GM12892 (cell line): ENCODE measurements at regions not wholly inside any gene's neighbourhood (a gene's known extent, or its start where the extent isn't known, plus 50 kb on each side); places are given as distances from the start of the nearest gene placed in this dataset.
"Not testable (repeated sequence)": the region's sequence is repeated elsewhere in the genome, so short reads cannot be mapped to it uniquely, and the experiment has no call there.

Source experiments
- DNase-seq: peaks from one replicate; pipeline ENCODE4 v3.0.0; 2011; ENCODE audit not compliant: insufficient read length
- FAIRE-seq: peaks from 2 replicates; lab custom pipeline; 2011; peaks lifted over from hg19 to GRCh38; lab: Jason Lieb, UNC
- POLR2A ChIP-seq: IDR thresholded peaks from 2 replicates; pipeline ENCODE4 v1.6.1; 2011; ENCODE audit warnings: low read depth, low read length, control low read depth
- POLR2AphosphoS5 ChIP-seq: IDR thresholded peaks from 2 replicates; pipeline ENCODE4 v1.6.1; 2011; ENCODE audit warnings: low read depth, low read length, control low read depth
- TAF1 ChIP-seq: IDR thresholded peaks from 2 replicates; pipeline ENCODE4 v1.6.1; 2011; ENCODE audit warnings: low read depth, mild to moderate bottlenecking, control low read depth, low read length, borderline replicate concordance

GRCh38 chrX:829145-829544 lies 198.6 kb downstream of the SHOX start:
- FAIRE-seq = no peak
- no peak for TF ChIP-seq TAF1
- TF ChIP-seq POLR2AphosphoS5 = no peak

GRCh38 chrX:828411-828959 lies 197.9 kb downstream of the SHOX start:
- TF ChIP-seq TAF1 (no peak), POLR2A (no peak), POLR2AphosphoS5 (no peak)
- DNase-seq (no peak), FAIRE-seq (no peak)

More at GRCh38 chrX:829145-829544, 198.6 kb downstream of the SHOX start:
- DNase-seq = no peak

GRCh38 chrX:826448-826847 lies 195.9 kb downstream of the SHOX start:
- FAIRE-seq = no peak
- TF ChIP-seq POLR2AphosphoS5 (no peak), TAF1 (no peak), POLR2A (no peak)
- DNase-seq = no peak

- DNase-seq = no peak
- no peak for FAIRE-seq
- TF ChIP-seq POLR2A (no peak), TAF1 (no peak), POLR2AphosphoS5 (no peak)
Observed at GRCh38 chrX:825991-826390, 195.4 kb downstream of the SHOX start.

GRCh38 chrX:823073-823472 lies 192.5 kb downstream of the SHOX start:
- FAIRE-seq = not testable (repeated sequence)

GRCh38 chrX:821327-822107 lies 190.9 kb downstream of the SHOX start:
- TF ChIP-seq POLR2AphosphoS5 = no peak
- TF ChIP-seq TAF1 = no peak
- no peak for TF ChIP-seq POLR2A
- no peak for DNase-seq
- no peak for FAIRE-seq

More at GRCh38 chrX:823073-823472, 192.5 kb downstream of the SHOX start:
- DNase-seq = not testable (repeated sequence)

GRCh38 chrX:819684-820083 lies 189.1 kb downstream of the SHOX start:
- no peak for FAIRE-seq
- TF ChIP-seq TAF1 (no peak), POLR2AphosphoS5 (no peak), POLR2A (no peak)

GRCh38 chrX:817759-818300 lies 187.2 kb downstream of the SHOX start:
- TF ChIP-seq TAF1 (no peak), POLR2A (no peak), POLR2AphosphoS5 (no peak)
- FAIRE-seq (no peak), DNase-seq (no peak)

More at GRCh38 chrX:819684-820083, 189.1 kb downstream of the SHOX start:
- no peak for DNase-seq

GRCh38 chrX:817147-817546 lies 186.6 kb downstream of the SHOX start:
- FAIRE-seq, DNase-seq: not testable (repeated sequence)

- TF ChIP-seq TAF1 (no peak), POLR2A (no peak), POLR2AphosphoS5 (no peak)
- FAIRE-seq = no peak
Observed at GRCh38 chrX:816411-816810, 185.8 kb downstream of the SHOX start.

GRCh38 chrX:810186-810585 lies 179.6 kb downstream of the SHOX start:
- FAIRE-seq = no peak
- DNase-seq = no peak
- TF ChIP-seq POLR2A (no peak), POLR2AphosphoS5 (no peak), TAF1 (no peak)

More at GRCh38 chrX:816411-816810, 185.8 kb downstream of the SHOX start:
- DNase-seq = no peak

- FAIRE-seq (no peak), DNase-seq (no peak)
- TF ChIP-seq TAF1 = no peak
- no peak for TF ChIP-seq POLR2A
Observed at GRCh38 chrX:809081-809480, 178.5 kb downstream of the SHOX start.
